HG03196 (cell line): ENCODE measurements at regions not wholly inside any gene's neighbourhood (a gene's known extent, or its start where the extent isn't known, plus 50 kb on each side); places are given as distances from the start of the nearest gene placed in this dataset.
"Not testable (repeated sequence)": the region's sequence is repeated elsewhere in the genome, so short reads cannot be mapped to it uniquely, and the experiment has no call there.

ENCODE experiments used
- ATAC-seq: cut with Tn5 transposase; IDR thresholded peaks from one replicate; pipeline ENCODE4 v1.9.1; 2021; ENCODE audit not compliant: unreplicated experiment

DNA sequence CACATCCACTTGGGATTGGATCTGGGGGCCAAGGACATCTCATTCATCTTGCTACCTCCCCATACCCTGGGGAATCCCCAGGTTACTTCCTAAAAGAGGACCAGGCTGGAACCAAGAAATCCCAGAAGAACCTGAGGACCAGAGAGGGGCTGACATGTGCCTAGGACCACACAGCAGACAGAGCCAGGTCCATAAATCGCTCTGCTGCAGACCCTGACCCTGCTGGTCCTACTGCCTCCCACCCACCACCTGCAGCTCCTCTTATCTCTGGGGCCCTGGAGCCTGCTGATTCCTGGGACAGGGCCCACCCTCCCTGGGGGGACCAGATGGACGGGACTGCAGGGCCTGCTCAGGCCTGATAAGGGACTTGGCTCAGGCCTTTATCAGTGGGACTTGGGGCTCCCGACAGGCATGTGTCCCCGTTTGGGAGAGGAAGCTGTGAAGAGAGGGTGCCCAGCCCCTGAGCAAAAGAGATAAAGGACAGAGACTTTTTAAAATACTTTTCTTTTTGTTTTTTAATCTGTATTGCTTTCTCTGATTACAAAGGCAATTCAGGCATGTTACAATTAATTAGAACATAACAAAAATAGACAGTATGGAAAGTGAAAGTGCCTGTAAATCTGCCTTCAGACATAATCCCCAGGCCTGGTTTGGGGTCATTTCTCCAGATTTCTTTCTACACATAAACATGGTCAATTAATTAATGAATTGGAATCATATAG lies 101.3 kb upstream of the LARP1 start:
- ATAC-seq, result no peak

DNA sequence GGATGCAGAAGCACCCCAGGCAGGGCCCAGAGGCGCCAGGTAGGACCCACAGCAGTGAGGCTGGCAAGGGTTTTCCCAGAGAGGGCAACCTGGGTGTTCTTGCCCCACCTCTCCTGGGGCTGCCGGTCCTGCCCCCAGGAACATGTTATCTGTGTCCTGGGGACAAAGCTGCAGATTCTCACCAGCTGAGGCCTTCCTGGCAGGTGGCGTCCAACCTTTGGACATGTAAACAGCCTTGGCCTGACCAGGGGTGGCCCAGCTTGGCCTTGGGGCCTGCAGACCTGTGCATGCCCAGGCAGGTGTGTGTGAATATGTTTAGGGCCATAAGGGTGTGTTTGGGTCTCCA lies 101.8 kb upstream of the LARP1 start:
- no peak for ATAC-seq

DNA sequence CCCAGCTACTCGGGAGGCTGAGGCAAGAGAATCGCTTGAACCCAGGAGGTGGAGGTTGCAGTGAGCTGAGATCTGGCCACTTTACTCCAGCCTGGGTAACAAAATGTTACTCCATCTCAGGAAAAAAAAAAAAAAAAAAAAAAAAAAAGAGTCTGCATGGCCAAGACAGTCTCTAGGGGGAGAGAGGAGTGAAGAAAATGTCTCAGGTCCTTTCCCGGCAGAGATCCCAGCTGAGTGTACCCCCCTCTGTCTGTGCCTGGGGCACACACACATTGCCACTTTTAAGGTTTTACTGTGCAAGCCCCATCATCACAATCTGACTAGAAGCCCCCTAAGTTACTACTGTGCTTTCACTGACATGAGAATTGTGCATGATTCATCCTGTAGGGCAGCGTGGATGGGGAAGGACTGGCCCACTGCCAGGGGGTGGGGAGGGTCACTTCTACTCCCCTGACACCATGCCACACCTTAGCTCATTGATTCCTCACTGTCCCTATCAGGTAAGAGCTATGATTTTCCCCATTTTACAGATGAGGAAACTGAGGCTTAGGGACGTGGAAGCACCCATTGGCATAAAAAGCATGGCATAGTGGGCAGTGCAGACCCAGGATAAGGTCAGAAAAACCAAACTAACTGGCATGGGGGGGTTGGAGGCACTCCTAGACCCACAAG lies 102.3 kb upstream of the LARP1 start:
- no peak for ATAC-seq

DNA sequence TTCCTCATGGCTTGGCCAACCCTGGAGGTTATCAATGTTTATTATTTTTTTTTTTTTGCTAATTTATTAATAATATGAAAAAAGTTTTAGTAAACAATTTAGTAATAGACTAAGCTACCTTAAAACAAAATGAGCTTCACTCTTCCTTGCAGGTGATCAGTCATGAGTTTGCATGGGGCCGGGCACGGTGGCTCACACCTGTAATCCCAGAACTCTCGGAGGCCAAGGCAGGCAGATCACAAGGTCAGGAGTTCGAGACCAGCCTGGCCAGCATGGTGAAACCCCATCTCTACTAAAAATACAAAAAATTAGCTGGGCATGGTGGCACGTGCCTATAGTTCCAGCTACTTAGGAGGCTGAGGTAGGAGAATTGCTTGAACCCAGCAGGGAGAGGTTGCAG lies 103.4 kb upstream of the LARP1 start:
- ATAC-seq, result not testable (repeated sequence)

DNA sequence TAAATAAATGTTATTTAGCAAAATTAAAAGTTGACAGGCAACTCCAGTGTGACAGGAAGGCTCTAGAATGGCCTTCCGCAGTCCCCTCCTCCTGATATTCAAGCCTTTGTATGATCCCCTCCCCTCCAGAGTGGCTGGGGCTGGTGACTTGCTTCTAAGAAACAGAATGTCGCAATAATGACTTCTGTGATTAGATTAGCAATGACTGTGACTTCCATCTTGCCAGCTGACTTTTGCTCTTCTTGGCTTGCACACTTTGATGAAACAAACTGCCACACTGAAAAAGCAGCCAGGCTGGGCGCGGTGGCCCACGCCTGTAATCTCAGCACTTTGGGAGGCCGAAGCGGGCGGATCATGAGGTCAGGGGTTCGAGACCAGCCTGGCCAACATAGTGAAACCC lies 106.5 kb upstream of the LARP1 start:
- no peak for ATAC-seq

DNA sequence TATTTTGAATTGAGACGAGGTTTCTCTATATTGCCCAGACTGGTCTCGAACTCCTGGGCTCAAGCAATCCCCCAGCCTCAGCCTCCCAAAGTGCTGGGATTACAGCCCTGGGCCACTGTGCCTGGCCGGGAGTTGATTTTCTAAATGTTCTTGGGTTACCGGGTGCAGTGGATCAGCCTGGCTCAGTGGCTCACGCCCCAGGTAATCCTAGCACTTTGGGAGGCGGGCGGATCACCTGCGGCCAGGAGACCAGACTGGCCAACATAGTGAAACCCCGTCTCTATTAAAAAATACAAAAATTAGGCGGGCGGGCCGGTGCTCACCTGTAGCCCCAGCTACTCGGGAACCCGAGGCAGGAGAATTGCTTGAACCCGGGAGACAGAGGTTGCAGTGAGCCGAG lies 106.9 kb upstream of the LARP1 start:
- ATAC-seq, result no peak

DNA sequence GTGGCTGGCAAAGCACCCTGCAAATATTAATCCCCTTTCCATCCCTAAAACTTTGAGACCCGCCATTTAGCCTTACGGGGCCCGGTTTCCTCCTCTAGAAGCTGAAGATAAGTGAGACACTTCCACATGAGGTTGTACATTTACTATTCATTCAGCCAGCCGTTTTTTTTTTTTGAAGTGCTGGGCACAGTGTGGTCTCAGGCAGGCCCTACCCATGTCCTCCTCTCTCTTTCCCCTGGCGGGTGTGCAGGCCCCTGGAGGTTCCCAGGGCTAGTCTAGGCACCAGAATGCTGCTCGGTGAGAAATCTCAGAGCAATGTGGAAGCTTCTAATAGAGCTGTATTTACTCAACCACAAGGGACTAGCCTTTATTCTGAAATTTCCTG lies 107.4 kb upstream of the LARP1 start:
- no peak for ATAC-seq

DNA sequence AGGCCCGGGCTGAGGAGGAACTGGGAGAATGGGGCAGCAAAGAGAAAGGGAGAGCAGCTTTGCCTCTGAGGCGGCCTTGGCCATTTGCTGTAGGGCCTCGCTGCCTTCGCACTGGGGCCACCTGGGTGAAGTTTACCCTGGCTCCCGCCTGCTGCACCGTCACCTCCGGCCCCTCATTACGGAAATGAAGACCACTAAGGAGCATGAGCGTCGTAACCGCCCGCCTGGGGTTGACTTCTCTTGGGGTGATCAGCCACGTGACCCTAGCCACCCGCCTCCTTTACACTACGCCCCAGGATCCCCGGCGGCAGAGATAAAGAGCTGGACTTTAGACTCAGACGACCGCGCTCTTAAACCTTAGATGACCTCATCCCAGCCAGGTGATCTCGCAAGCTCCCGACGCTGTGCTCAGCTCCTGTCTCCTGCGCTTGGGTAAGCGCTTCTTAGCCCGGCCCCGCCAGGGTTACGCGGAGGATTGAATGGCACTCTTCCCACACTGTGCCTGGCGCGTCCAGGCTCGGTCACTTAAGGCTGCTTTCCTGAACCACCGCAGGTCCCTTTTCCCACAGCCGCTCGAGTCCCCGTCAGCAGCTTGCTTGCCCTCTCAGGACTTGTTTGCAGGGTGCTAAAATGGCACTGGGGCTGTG lies 107.9 kb upstream of the LARP1 start:
- peak; percentile 76 for ATAC-seq

DNA sequence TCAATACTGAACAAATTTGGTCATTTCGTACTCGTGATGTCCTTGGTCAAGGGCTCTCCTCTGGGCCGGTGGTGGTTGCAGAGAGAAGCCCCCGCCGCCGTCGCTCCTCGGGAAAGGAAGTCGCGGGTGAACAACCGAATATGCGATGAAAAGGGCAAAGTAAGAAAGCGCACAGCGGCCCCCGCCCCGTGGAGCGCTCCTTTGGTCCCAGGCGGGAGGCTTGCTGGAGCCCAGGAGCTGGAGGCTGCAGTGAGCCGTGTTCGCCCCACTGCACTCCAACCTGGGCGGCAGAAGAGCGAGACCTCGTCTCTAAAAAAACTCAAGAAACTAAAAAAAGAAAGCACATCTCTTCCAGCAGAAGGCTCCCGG lies 108.4 kb upstream of the LARP1 start:
- ATAC-seq, result no peak

DNA sequence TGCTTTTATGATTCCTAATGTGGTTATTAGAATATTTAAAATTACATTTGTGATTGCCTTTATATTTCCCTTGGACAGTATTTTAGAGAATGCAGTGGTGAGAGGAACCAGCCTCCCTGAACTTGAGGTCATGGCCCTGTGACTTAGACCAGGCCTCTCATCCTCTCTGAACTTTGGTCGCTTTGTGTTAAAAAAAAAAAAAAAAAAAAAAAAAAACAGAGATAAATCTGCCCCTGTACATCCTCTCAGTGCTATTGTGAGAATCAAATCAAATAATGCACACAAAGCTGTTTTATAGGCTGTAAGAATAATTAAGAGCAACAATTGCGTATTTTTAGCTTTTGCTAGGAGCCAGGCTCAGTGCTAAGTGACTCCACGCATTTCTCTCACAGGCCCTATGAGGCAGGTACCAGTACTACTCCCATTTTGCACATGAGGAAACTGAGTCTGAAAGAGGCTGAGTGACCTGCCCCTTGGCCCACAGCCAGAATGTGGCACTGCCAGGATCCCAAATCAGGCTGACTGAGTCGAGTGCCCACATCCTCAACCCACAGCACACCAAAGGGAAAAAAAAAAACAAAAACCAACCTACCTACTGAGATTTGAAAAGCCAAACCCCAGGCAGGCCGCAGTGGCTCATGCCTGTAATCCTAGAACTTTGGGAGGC lies 110.3 kb upstream of the LARP1 start:
- no peak for ATAC-seq

DNA sequence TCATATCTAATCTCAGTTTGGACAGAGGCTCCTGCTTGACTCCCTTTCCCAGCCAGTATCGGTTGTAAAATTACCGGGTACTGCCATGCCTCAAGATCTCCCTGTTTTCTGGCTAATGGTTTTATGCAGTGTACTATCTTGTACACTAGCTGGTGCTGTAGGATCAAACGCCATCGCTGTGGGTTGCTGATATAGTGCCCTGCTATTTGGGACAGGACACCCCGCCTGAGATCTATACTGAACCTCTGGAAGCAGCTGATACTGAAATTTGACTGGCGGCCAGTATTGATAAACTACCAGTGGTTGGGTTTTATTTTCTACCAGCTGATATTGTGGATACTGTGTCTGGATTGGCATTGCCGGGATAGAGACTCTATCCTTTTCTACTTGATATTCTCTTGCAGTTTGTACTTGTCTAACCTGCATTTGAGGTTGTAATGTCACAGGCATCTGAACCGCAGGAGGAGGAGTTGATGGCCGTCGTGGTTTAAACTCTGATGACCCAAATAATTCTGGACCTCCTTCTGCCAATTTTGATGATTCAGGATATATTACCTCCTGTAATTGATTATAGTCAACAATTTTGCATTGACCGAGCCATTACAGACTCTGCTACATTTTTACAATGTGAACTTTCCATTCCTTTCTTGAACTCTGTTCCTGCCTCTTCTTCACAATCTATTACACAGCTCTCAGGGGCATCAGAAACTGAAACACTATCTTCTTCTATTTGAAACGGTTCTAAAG lies 112.5 kb upstream of the LARP1 start:
- no peak for ATAC-seq

DNA sequence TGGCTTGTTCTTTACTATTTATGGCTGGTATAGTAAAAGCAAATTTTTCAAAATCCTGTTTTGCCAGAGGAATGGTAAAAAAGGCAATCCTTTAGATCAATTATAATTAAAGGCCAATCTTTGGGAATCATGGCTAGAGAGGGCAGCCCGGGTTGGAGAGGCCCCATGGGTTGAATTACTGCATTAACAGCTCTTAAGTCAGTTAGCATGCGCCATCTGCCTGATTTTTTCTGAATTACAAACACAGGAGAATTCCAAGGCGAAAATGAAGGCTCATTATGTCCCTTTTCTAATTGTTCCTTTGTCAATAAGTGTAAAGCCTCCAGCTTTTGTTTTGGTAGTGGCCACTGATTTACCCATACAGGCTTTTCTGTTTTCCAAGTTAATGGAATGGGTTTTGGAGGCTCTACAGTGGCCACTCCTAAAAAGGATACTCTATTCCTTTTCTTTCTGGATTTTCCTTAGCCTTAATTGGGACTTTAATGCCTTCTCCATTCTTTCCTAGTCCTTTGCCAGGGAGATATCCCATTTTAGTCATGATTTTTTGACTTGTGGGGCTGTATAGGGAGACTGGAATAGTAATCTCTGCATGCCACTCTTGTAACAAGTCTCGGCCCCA lies 114.9 kb upstream of the LARP1 start:
- not testable (repeated sequence) for ATAC-seq

DNA sequence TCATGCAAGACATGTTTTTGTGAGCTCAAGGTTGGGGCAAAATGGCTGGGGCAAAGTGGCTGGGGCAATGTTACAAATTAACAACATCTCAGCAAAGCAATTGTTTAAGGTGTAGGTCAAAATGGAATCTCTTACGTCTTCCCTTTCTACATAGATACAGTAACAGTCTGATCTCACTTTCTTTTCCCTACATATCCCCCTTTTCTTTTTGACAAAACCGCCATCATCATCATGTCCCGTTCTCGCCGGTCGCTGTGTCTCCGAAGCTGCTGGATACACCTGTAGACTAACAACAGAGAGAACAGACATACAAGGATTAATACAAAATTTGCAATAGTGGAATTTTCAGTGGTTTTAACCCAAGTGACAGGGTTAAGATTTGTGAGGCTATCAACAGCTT lies 118.4 kb upstream of the LARP1 start:
- ATAC-seq, result not testable (repeated sequence)

DNA sequence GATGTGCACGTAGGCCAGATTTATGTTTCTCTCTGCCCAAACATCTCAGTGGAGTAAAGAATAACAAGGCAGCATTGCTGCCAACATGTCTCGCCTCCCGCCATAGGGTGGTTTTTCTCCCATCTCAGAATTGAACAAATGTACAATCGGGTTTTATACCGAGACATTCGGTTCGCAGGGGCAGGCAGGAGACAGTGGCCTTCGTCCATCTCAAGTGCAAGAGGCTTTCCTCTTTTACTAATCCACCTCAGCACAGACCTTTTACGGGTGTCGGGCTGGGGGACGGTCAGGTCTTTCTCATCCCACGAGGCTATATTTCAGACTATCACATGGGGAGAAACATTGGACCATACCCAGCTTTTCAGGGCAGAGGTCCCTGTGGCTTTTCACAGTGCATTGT lies 118.9 kb upstream of the LARP1 start:
- ATAC-seq, result not testable (repeated sequence)

DNA sequence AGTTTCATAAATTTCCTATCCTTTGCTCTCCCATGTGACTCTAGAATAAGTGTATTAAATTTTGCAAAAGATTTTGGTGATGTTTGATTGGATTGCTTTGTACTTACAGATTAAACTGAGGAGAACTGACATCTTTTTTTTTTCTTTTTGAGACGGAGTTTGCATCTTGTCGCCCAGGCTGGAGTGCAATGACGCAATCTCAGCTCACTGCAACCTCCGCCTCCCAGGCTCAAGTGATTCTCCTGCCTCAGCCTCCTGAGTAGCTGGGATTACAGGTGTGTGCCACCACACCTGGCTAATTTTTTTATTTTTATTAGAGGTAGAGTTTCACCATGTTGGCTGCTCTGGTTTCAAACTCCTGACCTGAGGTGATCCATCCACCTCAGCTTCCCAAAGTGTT lies 121.4 kb upstream of the LARP1 start:
- ATAC-seq, result not testable (repeated sequence)

DNA sequence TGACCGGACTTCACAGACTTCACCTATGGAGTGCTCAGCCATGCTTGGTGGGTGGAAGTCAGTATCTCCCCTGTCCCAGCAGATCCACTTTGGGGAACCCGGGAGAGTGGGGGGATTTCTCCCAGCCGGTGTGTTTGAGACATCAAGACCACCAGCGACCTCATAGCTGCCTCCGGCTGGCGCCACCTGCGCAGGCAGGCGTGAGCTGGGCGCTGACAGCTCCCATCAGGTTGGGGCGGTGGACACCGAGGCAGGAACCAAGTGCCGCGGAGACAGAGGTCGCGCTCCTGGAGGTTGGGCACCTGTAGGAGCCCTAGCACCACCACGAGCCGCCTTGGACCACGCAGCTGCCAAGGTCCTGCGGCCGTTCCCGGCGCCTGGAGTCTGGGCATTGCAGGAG lies 124.0 kb upstream of the LARP1 start:
- ATAC-seq, result no peak

DNA sequence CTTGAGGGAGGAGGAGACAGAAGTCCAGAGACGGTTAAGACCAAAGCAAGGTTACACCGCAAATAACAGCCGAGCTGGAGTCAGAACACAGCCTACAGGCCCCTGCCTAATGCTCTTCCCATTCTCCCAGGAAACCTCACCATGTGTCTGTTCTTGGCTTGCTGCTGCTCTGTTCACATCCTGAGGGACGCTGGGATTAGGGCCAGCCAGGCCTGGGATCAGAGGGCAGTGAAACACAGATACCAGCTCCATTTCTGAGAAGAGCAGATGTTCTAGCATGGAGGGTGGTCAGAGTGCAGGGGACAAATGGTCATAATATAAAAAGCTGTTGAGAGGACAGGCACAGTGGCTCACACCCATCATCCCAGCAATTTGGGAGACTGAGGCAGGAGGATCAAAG lies 124.8 kb upstream of the LARP1 start:
- ATAC-seq, result no peak

DNA sequence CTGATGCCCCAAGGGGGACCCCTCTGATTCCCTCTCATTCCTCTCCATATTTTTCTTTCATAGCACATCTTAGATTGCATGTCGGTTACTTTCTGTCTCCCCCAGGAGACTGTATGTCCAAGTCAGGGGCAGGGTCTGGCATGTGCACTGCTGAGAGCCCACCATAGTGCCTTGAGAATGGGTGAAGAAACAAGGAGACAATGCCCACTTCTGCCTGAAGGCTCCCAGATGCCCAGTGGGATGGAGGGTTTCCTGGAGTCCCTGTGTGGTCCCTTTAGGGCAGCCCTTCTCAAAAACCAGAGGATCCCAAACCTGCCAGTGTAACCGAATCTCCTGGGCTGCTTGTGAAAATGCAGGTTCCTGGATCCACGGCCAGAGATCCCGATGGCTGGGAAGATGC lies 126.5 kb upstream of the LARP1 start:
- ATAC-seq, result no peak

DNA sequence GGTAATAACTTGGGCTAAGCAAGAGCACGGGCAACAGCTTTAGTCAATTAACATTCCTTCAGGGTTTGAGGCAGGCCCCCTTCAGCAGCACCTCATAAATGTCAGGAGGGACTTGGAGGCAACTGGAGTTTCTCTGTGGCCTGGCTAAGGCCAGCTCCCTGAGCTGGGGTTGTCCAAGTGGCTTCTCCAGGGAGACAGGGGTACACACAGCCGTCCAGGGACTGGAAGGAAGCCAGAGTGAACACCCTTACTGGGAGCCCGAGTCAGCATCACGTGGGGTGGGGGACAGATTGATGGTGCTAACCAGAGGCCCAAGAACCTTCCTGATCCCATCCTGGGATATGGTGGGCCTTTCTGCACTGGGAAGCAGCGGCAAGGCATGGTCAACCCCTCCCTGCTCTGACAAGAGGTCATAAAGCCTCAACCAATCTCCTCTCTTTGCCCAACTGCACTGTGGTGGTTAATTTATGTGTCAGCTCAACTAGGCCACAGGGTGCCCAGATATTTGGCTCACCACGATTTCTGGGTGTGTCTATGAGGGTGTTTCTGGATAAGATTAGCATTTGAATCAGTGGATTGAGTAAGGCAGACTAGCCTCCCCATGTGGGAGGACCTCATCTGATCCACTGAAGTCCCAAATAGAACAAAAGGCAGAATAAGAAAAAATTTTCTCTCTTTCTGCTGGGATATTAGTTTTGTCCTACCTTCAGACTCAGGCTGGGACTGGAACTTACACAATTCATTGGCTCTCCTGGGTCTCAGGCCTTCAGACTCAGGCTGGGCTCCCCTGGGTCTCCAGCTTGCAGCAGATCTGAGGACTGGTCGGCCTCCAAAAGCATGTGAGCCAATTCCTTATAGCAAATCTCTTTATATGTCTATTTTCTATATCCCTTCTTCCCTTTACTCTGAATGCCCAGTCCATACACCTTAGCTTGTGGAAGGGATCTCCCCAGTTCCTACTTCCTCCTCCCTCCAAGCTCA lies 127.2 kb upstream of the LARP1 start:
- ATAC-seq, result no peak
